PC-3 (cell line): ENCODE measurements at regions not wholly inside any gene's neighbourhood (a gene's known extent, or its start where the extent isn't known, plus 50 kb on each side); places are given as distances from the start of the nearest gene placed in this dataset.

ENCODE experiments used
- ATAC-seq: fragments of 200-7000 bp; cut with Tn5 transposase; 2 replicates; pipeline ENCODE4 v1.9.1; 2020; ENCODE audit warnings: mild to moderate bottlenecking, moderate library complexity
- BruUV-seq: library from RNA; stranded (reverse); fragments of 400-500 nt; replicated peaks from 2 replicates; lab custom pipeline; 2021; lab: Mats Ljungman, UMichigan
- CTCF ChIA-PET: fragments of 300-600 bp; sonication (Branson Sonifier 250); formaldehyde crosslinking; loops from one replicate; lab custom pipeline; 2022; ENCODE audit warnings: antibody characterized with exemption; lab: Charles Lee
- POLR2A ChIA-PET: fragments of 300-600 bp; sonication (Branson Sonifier 250); formaldehyde crosslinking; loops from one replicate; lab custom pipeline; 2022; ENCODE audit warnings: antibody characterized with exemption; ENCODE audit not compliant: unreplicated experiment; lab: Charles Lee
- DNase-seq: peaks from one replicate; pipeline ENCODE4 v3.0.0-alpha.2; 2015
- H2AFZ ChIP-seq: fragments of 300-600 bp; sonication (generic); 2 replicates; pipeline ENCODE4 v1.6.0; 2016; ENCODE audit warnings: antibody characterized with exemption, low read length
- H3F3A ChIP-seq: fragments of 300-600 bp; sonication (generic); one replicate; pipeline ENCODE4 v1.6.0; 2017; ENCODE audit warnings: antibody characterized with exemption, low read length, control low read depth, mild to moderate bottlenecking; ENCODE audit not compliant: unreplicated experiment
- H3K27ac ChIP-seq: fragments of 300-600 bp; sonication (generic); 2 replicates; pipeline ENCODE4 v1.5.1; 2016; ENCODE audit warnings: mild to moderate bottlenecking, low read length
- H3K27me3 ChIP-seq: fragments of 300-600 bp; sonication (generic); 2 replicates; pipeline ENCODE4 v1.6.1; 2016; ENCODE audit warnings: low read length, mixed read lengths
- H3K36me3 ChIP-seq: fragments of 300-600 bp; sonication (generic); 2 replicates; pipeline ENCODE4 v1.6.1; 2016; ENCODE audit warnings: low read depth, mixed run types, low read length, mixed read lengths
- H3K4me1 ChIP-seq: fragments of 300-600 bp; sonication (generic); 2 replicates; pipeline ENCODE4 v1.5.1; 2016; ENCODE audit warnings: low read length; ENCODE audit not compliant: insufficient read depth
- H3K4me2 ChIP-seq: fragments of 300-600 bp; sonication (generic); 2 replicates; pipeline ENCODE4 v1.6.0; 2016; ENCODE audit warnings: low read length
- H3K4me3 ChIP-seq: fragments of 300-600 bp; sonication (generic); 2 replicates; pipeline ENCODE4 v1.5.1; 2016; ENCODE audit warnings: mild to moderate bottlenecking, low read length, mixed read lengths
- H3K79me2 ChIP-seq: fragments of 300-600 bp; sonication (generic); 2 replicates; pipeline ENCODE4 v1.6.1; 2017; ENCODE audit warnings: low read length, mixed read lengths
- H3K9ac ChIP-seq: fragments of 300-600 bp; sonication (generic); 2 replicates; pipeline ENCODE4 v1.6.0; 2016; ENCODE audit warnings: mild to moderate bottlenecking, low read length
- H3K9me2 ChIP-seq: fragments of 300-600 bp; sonication (generic); replicated peaks from 2 replicates; pipeline ENCODE4 v1.6.1; 2016; ENCODE audit warnings: mixed run types, low read length, mixed read lengths
- H3K9me3 ChIP-seq: fragments of 300-600 bp; sonication (generic); 2 replicates; pipeline ENCODE4 v1.6.1; 2016; ENCODE audit warnings: low read length, mixed read lengths
- H4K20me1 ChIP-seq: fragments of 300-600 bp; sonication (generic); 2 replicates; pipeline ENCODE4 v1.6.1; 2016; ENCODE audit warnings: low read length, mixed read lengths
- EZH2 ChIP-seq: fragments of 300-600 bp; sonication (generic); IDR thresholded peaks from one replicate; pipeline ENCODE4 v1.6.1; 2017; ENCODE audit warnings: antibody characterized with exemption, mild to moderate bottlenecking, low read length; ENCODE audit not compliant: unreplicated experiment
- EZH2phosphoT487 ChIP-seq: fragments of 300-600 bp; sonication (generic); IDR thresholded peaks from 2 replicates; pipeline ENCODE4 v1.6.1; 2018; ENCODE audit warnings: mild to moderate bottlenecking, antibody characterized with exemption, low read length, borderline replicate concordance
- intact Hi-C: fragments of 100-400 bp; cut with micrococcal nuclease; formaldehyde crosslinking; loops from 2 replicates; pipeline ENCODE4 v1.9.0; 2023
- TF ChIP-seq, protein P1 (sequence below): fragments of 300-600 bp; sonication (generic); conservative IDR thresholded peaks from 2 replicates; pipeline ENCODE4 v1.5.1; 2017; ENCODE audit warnings: antibody characterized with exemption, low read depth, mild to moderate bottlenecking, low read length

DNA sequence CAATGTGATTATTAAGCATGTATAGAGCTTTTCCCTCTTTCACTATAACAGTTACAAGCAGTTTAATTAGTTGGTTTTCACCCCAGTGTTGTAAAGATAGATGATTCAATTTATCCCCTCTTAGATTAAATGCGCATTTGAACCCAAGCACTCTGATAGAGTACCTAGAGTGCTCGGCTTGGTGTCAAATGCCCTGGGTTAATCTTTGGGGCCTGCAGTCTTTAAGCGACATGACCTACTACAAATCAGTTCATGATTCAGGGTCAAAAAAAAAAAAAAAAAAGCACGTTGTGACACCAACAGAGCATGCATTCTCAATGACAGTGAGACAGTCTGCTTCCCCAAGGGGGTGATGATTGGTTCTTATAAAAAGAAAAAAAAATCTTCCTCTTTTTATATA lies 375.3 kb downstream of the BRINP1 start:
- Histone ChIP-seq H3K27ac (no peak overlapping the region), H4K20me1 (no peaks in the 10 kb centered on the region), H3K79me2 (no peaks in the 10 kb centered on the region), H3K9me3 (no peaks in the 10 kb centered on the region), H2AFZ (no peak overlapping the region), H3K9ac (no peak overlapping the region), H3K4me1 (no peaks in the 10 kb centered on the region), H3K4me3 (no peak overlapping the region), H3K27me3 (no peaks in the 10 kb centered on the region), H3K9me2 (no peaks in the 10 kb centered on the region), H3K4me2 (no peak overlapping the region), H3K36me3 (no peaks in the 10 kb centered on the region), H3F3A (no peaks in the 10 kb centered on the region)
- TF ChIP-seq EZH2phosphoT487: no peak
- no peak for TF ChIP-seq EZH2
- TF ChIP-seq, protein P1, sequence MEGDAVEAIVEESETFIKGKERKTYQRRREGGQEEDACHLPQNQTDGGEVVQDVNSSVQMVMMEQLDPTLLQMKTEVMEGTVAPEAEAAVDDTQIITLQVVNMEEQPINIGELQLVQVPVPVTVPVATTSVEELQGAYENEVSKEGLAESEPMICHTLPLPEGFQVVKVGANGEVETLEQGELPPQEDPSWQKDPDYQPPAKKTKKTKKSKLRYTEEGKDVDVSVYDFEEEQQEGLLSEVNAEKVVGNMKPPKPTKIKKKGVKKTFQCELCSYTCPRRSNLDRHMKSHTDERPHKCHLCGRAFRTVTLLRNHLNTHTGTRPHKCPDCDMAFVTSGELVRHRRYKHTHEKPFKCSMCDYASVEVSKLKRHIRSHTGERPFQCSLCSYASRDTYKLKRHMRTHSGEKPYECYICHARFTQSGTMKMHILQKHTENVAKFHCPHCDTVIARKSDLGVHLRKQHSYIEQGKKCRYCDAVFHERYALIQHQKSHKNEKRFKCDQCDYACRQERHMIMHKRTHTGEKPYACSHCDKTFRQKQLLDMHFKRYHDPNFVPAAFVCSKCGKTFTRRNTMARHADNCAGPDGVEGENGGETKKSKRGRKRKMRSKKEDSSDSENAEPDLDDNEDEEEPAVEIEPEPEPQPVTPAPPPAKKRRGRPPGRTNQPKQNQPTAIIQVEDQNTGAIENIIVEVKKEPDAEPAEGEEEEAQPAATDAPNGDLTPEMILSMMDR: no peak
- ChIA-PET POLR2A (no interaction called here), CTCF (no interaction called here)
- DNase-seq (no peak), ATAC-seq (no peak)
- no TSS peak for BruUV-seq
- intact Hi-C loops: no loop called here

DNA sequence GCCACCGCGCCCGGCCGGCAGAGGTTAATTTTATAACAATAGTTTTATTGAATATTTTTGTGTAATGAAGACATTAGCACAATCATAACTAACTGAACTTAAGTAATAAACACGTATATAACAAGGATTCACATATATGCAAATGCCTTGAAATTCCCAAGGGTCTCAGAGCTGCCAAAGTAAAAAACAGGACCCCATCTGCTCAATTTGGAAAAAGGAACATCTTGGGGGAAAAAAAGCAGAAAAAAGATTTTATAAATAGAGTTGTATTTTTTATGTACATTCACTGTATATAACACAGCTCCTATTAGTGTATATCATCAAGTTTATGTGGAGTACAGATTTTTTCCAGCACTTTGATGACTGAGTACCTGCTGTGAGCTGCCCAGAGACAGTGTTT lies 366.7 kb downstream of the BRINP1 start:
- Histone ChIP-seq H3K9me3 (no peaks in the 10 kb centered on the region), H3K79me2 (no peaks in the 10 kb centered on the region), H3K4me2 (no peak overlapping the region), H3F3A (no peaks in the 10 kb centered on the region), H3K36me3 (no peaks in the 10 kb centered on the region), H2AFZ (no peak overlapping the region), H3K27me3 (no peaks in the 10 kb centered on the region), H3K9ac (no peak overlapping the region), H3K9me2 (no peaks in the 10 kb centered on the region), H4K20me1 (no peaks in the 10 kb centered on the region), H3K4me3 (no peak overlapping the region), H3K27ac (no peak overlapping the region), H3K4me1 (no peaks in the 10 kb centered on the region)
- DNase-seq: no peak
- no peak for ATAC-seq
- ChIA-PET POLR2A (no interaction called here), CTCF (no interaction called here)
- intact Hi-C loops: no loop called here
- TF ChIP-seq EZH2phosphoT487: no peak
- no peak for TF ChIP-seq EZH2
- TF ChIP-seq, protein P1: no peak
- BruUV-seq: no TSS peak

DNA sequence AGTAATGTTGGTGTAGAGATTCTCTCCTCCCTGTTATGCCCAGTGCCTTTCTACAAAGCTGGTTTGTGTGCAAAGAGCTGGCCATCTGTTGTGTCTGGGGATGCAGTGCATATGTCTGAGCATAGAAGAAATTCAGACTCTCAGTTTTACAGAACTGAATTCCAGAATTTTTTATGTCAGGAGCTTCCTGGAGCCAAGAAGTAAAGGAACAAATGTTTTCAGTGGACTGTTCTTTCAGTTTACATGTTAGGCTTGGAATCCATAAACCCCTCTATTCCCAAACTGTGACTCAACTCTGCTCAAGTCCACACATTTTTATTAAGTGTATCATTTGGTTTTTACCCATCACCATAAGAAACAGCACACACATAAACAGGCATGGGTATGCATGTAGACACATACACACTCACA lies 366.0 kb downstream of the BRINP1 start:
- no peaks in the 10 kb centered on the region for H3F3A ChIP-seq
- TF ChIP-seq, protein P1: no peak
- no peak for TF ChIP-seq EZH2phosphoT487
- no peak for TF ChIP-seq EZH2
- no peak overlapping the region for H2AFZ ChIP-seq
- no peaks in the 10 kb centered on the region for H3K4me1 ChIP-seq
- no peaks in the 10 kb centered on the region for H3K36me3 ChIP-seq
- POLR2A ChIA-PET: no interaction called here
- no peaks in the 10 kb centered on the region for H3K79me2 ChIP-seq
- H3K9me3 ChIP-seq: no peaks in the 10 kb centered on the region
- CTCF ChIA-PET: no interaction called here
- no peaks in the 10 kb centered on the region for H4K20me1 ChIP-seq
- no peaks in the 10 kb centered on the region for H3K27me3 ChIP-seq
- H3K4me2 ChIP-seq: no peak overlapping the region
- no TSS peak for BruUV-seq
- no peak for ATAC-seq
- no peaks in the 10 kb centered on the region for H3K9me2 ChIP-seq
- intact Hi-C loops: no loop called here
- H3K27ac ChIP-seq: no peak overlapping the region
- H3K9ac ChIP-seq: no peak overlapping the region
- no peak for DNase-seq
- no peak overlapping the region for H3K4me3 ChIP-seq
